ENCODE measurements at regions not wholly inside any gene's neighbourhood (a gene's known extent, or its start where the extent isn't known, plus 50 kb on each side); places are given as distances from the start of the nearest gene placed in this dataset.

DNA sequence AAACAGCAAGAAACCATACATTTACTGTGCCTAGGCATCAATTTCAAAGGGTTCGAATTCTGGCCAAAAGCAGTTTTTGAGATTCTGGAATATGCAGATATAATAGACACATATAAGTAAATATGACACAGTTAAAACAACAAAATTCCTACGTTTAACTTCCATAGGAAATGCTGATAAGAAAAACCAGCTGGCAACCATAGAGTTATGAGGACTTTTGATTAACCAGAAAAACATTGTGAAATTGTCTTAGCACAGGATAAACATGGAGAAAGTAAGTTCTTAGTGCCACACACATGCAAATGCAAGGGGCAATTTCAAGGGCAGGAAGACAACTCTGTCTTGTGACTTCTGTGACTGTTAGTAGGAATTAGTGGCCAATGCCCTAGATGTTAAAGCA is 702.1 kb downstream of the TNS3 start:
- DNase-seq (ENCODE audit: low spot score), result no peak

- DNase-seq (ENCODE audit: low spot score), result no peak
These were observed 710.4 kb downstream of the TNS3 start for GRCh38 chr7:46871516-46871915.

GRCh38 chr7:46864716-46865115 is 717.2 kb downstream of the TNS3 start:
- no peak for DNase-seq (ENCODE audit: low spot score)

GRCh38 chr7:46859963-46860475 is 721.9 kb downstream of the TNS3 start:
- no peak for DNase-seq (ENCODE audit: low spot score)

- DNase-seq (ENCODE audit: low spot score), result no peak
These were observed 726.1 kb downstream of the TNS3 start for GRCh38 chr7:46855851-46856250.

DNA sequence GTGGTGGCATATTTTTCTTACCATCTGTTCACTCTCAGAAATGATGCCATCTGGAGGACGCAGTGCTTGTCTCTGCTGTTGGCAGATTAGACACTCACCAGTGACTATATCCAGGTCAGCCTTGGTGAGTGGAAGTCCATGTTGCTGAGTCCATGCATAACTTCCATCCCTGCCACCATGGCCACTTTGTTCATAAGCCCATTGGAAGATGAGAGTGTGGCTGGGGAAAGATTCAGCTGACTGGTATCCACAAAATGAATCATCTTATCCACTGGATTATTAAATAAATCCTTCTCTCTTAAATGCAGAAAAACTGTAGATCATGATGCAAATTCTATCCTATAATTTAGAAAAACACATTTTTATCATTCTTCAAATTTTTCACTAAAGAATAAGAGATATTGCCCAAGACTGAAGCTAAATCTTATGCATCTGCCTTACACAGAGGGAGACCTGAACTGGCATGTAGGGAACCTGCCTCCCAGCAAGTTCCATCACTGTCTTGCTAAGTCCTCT is 726.9 kb downstream of the TNS3 start:
- peak; percentile 12 for DNase-seq (ENCODE audit: low spot score)

GRCh38 chr7:46853451-46853850 is 728.5 kb downstream of the TNS3 start:
- DNase-seq (ENCODE audit: low spot score), result no peak

- no peak for DNase-seq (ENCODE audit: low spot score)
These were observed 729.1 kb downstream of the TNS3 start for GRCh38 chr7:46852795-46853194.

GRCh38 chr7:46850563-46851330 is 731.2 kb downstream of the TNS3 start:
- no peak for DNase-seq (ENCODE audit: low spot score)

- DNase-seq (ENCODE audit: low spot score), result no peak
These were observed 733.0 kb downstream of the TNS3 start for GRCh38 chr7:46848944-46849343.

DNA sequence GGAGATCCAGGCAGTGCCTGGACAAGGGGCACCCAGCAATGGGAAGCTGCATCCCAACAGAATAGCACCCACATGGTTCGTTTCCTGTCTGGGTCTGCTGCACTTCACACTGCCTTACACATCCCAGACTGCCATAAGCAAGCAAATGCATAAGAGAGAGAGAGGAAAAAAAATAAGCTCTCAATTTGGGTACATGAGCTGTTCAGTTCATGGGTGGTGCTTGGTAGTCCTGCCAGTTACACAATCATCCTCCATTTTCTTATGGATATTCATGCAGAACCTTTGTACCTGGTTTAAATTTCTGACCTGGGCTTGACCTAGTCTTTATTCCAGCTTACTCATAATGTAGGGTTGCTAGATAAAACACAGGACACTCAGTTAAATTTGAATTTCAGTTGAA is 733.6 kb downstream of the TNS3 start:
- no peak for DNase-seq (ENCODE audit: low spot score)

GRCh38 chr7:46847126-46847525 is 734.8 kb downstream of the TNS3 start:
- no peak for DNase-seq (ENCODE audit: low spot score)

GRCh38 chr7:46844486-46844885 is 737.4 kb downstream of the TNS3 start:
- DNase-seq (ENCODE audit: low spot score), result no peak

GRCh38 chr7:46841248-46841647 is 740.7 kb downstream of the TNS3 start:
- no peak for DNase-seq (ENCODE audit: low spot score)

GRCh38 chr7:46839651-46840050 is 742.3 kb downstream of the TNS3 start:
- no peak for DNase-seq (ENCODE audit: low spot score)

GRCh38 chr7:46838463-46838862 is 743.4 kb downstream of the TNS3 start:
- DNase-seq (ENCODE audit: low spot score), result no peak

- no peak for DNase-seq (ENCODE audit: low spot score)
These were observed 746.4 kb downstream of the TNS3 start for GRCh38 chr7:46835556-46835955.

DNA sequence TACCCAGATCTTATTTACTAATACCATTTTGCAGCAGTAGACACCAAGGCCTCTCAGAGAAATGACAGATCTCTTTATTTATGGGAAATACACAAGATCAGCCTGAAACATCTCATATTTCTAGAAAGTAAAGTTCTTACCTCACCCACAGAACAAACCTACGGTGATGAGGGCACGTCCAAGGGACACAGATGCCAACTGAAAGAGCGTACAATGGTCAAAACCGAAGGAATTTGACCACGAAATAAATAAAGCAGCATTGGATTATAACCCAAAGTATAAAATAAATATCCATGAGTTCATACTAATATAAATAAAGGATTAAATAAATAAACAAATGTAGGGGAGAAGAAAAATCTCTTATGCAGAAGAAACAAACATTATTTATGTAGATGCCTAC is 747.0 kb downstream of the TNS3 start:
- no peak for DNase-seq (ENCODE audit: low spot score)

DNA sequence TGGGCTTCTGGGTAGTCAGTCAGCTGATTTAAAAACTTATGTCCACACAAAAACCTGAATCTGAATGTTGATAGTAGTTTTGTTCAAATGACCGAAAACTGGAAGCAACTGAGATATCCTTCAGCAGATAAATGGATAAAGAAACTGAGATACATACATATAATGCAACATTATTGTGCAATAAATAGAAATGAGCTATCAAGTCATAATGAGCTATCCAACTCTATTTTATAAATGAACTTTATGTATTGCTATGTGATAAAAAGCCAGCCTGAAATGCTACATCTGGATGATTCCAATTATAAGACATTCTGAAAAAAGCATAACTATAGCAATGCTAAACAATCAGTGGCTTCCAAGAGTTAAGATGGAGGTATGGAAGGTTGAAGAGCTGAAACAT is 748.7 kb downstream of the TNS3 start:
- DNase-seq (ENCODE audit: low spot score), result no peak

DNA sequence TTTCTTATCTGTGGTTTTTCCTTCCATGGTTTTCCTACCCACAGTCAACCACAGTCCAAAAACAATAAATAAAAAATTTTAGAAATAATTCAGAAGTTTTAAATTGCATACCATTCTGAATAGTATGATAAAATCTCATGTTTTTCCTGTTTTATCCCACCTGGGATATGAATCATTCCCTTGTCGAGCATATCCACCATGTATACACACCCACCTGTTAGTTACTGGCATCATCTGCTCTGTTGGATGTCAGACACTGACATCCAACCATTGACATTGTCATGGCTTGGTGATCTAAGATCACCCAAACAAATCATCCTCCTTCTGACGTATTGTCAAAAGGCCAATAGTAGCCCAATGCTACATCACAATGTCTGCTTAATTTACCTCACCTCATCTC is 749.8 kb downstream of the TNS3 start:
- no peak for DNase-seq (ENCODE audit: low spot score)

DNA sequence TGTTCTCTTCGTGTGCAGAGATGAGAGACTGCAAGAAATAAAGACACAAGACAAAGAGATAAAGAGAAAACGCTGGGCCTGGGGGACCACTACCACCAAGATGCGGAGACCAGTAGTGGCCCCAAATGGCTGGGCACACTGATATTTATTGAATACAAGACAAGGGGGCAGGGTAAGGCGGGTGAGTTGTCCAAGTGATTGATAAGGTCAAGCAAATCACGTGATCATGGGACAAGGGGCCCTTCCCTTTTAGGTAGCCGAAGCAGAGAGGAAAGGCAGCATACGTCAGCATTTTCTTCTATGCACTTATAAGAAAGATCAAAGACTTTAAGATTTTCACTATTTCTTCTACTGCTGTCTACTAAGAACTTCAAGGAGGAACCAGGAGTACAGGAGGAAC is 762.1 kb downstream of the TNS3 start:
- no peak for DNase-seq (ENCODE audit: low spot score)

GRCh38 chr7:46814516-46815250 is 767.2 kb downstream of the TNS3 start:
- DNase-seq (ENCODE audit: low spot score), result no peak

DNA sequence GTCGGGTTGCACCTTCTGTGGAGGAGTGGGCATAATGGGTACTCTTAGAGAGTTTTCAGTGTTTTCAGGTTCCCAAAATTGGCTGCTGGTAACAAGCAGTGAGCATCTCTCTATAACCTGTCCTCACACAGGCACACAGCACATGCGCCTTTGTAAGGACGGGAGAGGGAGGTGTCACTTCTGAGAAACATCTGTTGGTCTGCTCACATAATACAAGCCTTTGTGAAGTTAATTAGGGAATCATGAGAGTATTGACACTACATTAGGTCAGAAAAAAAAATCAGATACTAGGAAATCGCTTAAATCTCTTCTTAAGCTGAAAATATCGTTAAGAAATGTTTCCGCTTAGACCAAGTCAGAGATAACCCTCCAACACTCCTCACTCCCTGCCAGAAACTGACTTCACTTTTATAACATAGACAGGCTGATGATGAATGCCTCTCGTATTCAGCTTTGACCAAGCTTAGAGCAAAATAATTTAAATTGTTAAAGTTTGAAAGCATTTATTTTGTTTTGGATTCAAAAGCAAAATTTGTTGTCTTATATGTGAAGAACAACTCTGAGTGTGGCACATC is 769.7 kb downstream of the TNS3 start:
- DNase-seq (ENCODE audit: low spot score), result no peak

Data from AG08396 (cell line).